MM.1S (cell line): ENCODE measurements at regions not wholly inside any gene's neighbourhood (a gene's known extent, or its start where the extent isn't known, plus 50 kb on each side); places are given as distances from the start of the nearest gene placed in this dataset.

Experiments used
- DNase-seq: peaks from one replicate; pipeline ENCODE4 v3.0.0-alpha.2; 2015
- H2AFZ ChIP-seq: fragments of 300-600 bp; sonication (generic); 2 replicates; pipeline ENCODE4 v1.6.0; 2016; ENCODE audit warnings: antibody characterized with exemption, low read length
- H3F3A ChIP-seq: fragments of 300-600 bp; sonication (generic); 2 replicates; pipeline ENCODE4 v1.6.1; 2016; ENCODE audit warnings: mild to moderate bottlenecking, antibody characterized with exemption, low read length, moderate library complexity, mixed read lengths; ENCODE audit not compliant: insufficient read depth
- H3K27ac ChIP-seq: fragments of 300-600 bp; sonication (generic); 2 replicates; pipeline ENCODE4 v1.5.1; 2016; ENCODE audit warnings: mild to moderate bottlenecking, low read length
- H3K27me3 ChIP-seq: fragments of 300-600 bp; sonication (generic); replicated peaks from 2 replicates; pipeline ENCODE4 v1.6.0; 2016; ENCODE audit warnings: low read length; ENCODE audit not compliant: insufficient read depth
- H3K36me3 ChIP-seq: fragments of 300-600 bp; sonication (generic); replicated peaks from 2 replicates; pipeline ENCODE4 v1.6.1; 2016; ENCODE audit warnings: mild to moderate bottlenecking, low read length, mixed read lengths; ENCODE audit not compliant: insufficient read depth
- H3K4me1 ChIP-seq: fragments of 300-600 bp; sonication (generic); 2 replicates; pipeline ENCODE4 v1.6.1; 2016; ENCODE audit warnings: low read length, mixed read lengths
- H3K4me2 ChIP-seq: fragments of 300-600 bp; sonication (generic); 2 replicates; pipeline ENCODE4 v1.6.0; 2016; ENCODE audit warnings: low read depth, low read length
- H3K4me3 ChIP-seq: fragments of 300-600 bp; sonication (generic); 2 replicates; pipeline ENCODE4 v1.5.1; 2016; ENCODE audit warnings: low read length, mixed read lengths
- H3K79me2 ChIP-seq: fragments of 300-600 bp; sonication (generic); 2 replicates; pipeline ENCODE4 v1.6.1; 2016; ENCODE audit warnings: mixed run types, low read length, mixed read lengths
- H3K9ac ChIP-seq: fragments of 300-600 bp; sonication (generic); 2 replicates; pipeline ENCODE4 v1.6.1; 2016; ENCODE audit warnings: low read length, mixed read lengths
- H3K9me2 ChIP-seq: fragments of 300-600 bp; sonication (generic); replicated peaks from 2 replicates; pipeline ENCODE4 v1.6.1; 2016; ENCODE audit warnings: mild to moderate bottlenecking, low read length, mixed read lengths; ENCODE audit not compliant: insufficient read depth
- H3K9me3 ChIP-seq: fragments of 300-600 bp; sonication (generic); replicated peaks from 2 replicates; pipeline ENCODE4 v1.6.1; 2016; ENCODE audit warnings: mild to moderate bottlenecking, low read length, mixed read lengths; ENCODE audit not compliant: insufficient read depth
- H4K20me1 ChIP-seq: fragments of 300-600 bp; sonication (generic); 2 replicates; pipeline ENCODE4 v1.6.1; 2016; ENCODE audit warnings: mild to moderate bottlenecking, low read length, moderate library complexity, mixed read lengths; ENCODE audit not compliant: insufficient read depth
- EZH2 ChIP-seq: fragments of 300-600 bp; sonication (generic); optimal IDR thresholded peaks from 2 replicates; pipeline ENCODE3; 2017; ENCODE audit warnings: low read depth, mild to moderate bottlenecking, antibody characterized with exemption, low read length, mixed read lengths
- EZH2phosphoT487 ChIP-seq: fragments of 300-600 bp; sonication (generic); IDR thresholded peaks from 2 replicates; pipeline ENCODE4 v1.6.1; 2018; ENCODE audit warnings: antibody characterized with exemption, low read length
- TF ChIP-seq, protein P1 (sequence below): fragments of 300-600 bp; sonication (generic); IDR thresholded peaks from 2 replicates; pipeline ENCODE4 v1.5.1; 2016; ENCODE audit warnings: antibody characterized with exemption, low read length, mixed read lengths

- Histone ChIP-seq H3K36me3 (no peaks in the 10 kb centered on the region), H3K4me3 (no peak overlapping the region), H3K9ac (no peak overlapping the region), H4K20me1 (no peaks in the 10 kb centered on the region), H3K4me1 (no peaks in the 10 kb centered on the region), H3K4me2 (no peak overlapping the region), H3K79me2 (no peaks in the 10 kb centered on the region), H3K27ac (no peak overlapping the region), H2AFZ (no peak overlapping the region), H3K9me2 (no peaks in the 10 kb centered on the region), H3K9me3 (no peaks in the 10 kb centered on the region), H3K27me3 (no peaks in the 10 kb centered on the region), H3F3A (no peaks in the 10 kb centered on the region)
- DNase-seq, result no peak
- TF ChIP-seq EZH2phosphoT487, result no peak
- no peak for TF ChIP-seq EZH2
- TF ChIP-seq, protein P1, sequence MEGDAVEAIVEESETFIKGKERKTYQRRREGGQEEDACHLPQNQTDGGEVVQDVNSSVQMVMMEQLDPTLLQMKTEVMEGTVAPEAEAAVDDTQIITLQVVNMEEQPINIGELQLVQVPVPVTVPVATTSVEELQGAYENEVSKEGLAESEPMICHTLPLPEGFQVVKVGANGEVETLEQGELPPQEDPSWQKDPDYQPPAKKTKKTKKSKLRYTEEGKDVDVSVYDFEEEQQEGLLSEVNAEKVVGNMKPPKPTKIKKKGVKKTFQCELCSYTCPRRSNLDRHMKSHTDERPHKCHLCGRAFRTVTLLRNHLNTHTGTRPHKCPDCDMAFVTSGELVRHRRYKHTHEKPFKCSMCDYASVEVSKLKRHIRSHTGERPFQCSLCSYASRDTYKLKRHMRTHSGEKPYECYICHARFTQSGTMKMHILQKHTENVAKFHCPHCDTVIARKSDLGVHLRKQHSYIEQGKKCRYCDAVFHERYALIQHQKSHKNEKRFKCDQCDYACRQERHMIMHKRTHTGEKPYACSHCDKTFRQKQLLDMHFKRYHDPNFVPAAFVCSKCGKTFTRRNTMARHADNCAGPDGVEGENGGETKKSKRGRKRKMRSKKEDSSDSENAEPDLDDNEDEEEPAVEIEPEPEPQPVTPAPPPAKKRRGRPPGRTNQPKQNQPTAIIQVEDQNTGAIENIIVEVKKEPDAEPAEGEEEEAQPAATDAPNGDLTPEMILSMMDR, result no peak
Measured at GRCh38 chr9:107707428-107707837, 217.9 kb upstream of the KLF4 start.

DNA sequence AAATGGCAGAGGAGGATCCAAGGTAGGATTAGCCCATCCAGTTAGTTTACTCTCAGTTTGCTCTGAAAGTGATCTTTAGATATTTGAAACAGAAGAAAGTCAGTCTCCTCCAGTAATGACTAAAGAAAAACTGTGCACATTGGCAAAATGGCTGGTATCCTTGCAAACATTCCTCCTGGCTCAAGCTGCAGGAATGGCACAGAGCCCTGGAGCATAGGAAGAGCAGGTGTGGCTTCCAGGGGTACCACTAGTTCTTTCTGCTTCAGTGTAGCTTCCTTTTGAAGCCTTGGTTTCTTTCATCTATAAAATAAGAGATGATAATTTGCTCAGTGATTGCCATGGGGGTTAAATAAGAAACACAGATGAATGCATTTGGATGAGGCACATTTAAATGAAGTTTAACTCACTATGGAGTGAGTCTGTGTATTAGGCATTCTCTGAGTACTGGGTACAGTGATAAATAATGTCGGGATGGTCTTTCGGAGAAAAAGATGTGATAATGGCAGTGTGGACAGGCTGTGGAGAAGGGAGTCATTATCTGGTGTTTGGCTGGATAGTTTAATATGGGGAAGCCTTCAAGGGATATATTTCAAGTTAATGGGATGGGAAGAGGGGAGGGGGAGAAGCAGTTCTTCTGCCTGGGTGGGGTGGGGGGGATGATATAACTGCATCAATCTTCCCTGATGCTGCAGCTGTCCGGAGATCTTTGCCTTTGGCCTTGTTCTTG is 217.3 kb upstream of the KLF4 start:
- TF ChIP-seq, protein P1, result no peak
- TF ChIP-seq EZH2phosphoT487, result no peak
- no peak for TF ChIP-seq EZH2
- H3K9me3 ChIP-seq, result no peaks in the 10 kb centered on the region
- no peaks in the 10 kb centered on the region for H3K9me2 ChIP-seq
- H3K4me3 ChIP-seq, result no peak overlapping the region
- H4K20me1 ChIP-seq, result no peaks in the 10 kb centered on the region
- H3K4me1 ChIP-seq, result no peaks in the 10 kb centered on the region
- no peaks in the 10 kb centered on the region for H3K27me3 ChIP-seq
- H3K79me2 ChIP-seq, result no peaks in the 10 kb centered on the region
- H3K27ac ChIP-seq, result no peak overlapping the region
- no peaks in the 10 kb centered on the region for H3F3A ChIP-seq
- no peaks in the 10 kb centered on the region for H3K36me3 ChIP-seq
- DNase-seq, result no peak
- no peak overlapping the region for H2AFZ ChIP-seq
- no peak overlapping the region for H3K9ac ChIP-seq
- H3K4me2 ChIP-seq, result no peak overlapping the region

DNA sequence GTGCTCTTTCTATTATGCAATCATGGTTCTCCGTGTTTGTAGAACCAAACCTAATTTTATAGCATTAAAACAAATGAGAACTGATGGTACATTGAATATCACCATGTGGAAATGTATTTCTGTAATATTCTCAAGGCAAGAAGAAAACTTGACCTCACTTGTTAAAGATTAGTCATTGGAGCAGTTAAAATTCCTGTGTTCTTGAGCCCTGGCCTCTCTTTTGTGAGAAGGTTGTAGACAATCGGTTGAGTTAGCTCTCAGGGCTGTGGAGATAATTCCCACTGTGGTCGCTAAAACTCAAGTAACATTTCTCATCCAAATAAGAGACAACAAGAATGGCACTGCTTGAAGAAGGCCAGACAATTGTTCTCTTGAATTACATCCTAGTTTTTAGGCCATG is 216.0 kb upstream of the KLF4 start:
- no peak for TF ChIP-seq EZH2phosphoT487
- TF ChIP-seq, protein P1, result no peak
- no peak for TF ChIP-seq EZH2
- Histone ChIP-seq H3F3A (no peaks in the 10 kb centered on the region), H3K9ac (no peak overlapping the region), H3K27me3 (no peaks in the 10 kb centered on the region), H4K20me1 (no peaks in the 10 kb centered on the region), H3K4me2 (no peak overlapping the region), H3K79me2 (no peaks in the 10 kb centered on the region), H3K27ac (no peak overlapping the region), H2AFZ (no peak overlapping the region), H3K9me3 (no peaks in the 10 kb centered on the region), H3K4me1 (no peaks in the 10 kb centered on the region), H3K9me2 (no peaks in the 10 kb centered on the region), H3K4me3 (no peak overlapping the region), H3K36me3 (no peaks in the 10 kb centered on the region)
- no peak for DNase-seq
